ENCODE measurements at regions not wholly inside any gene's neighbourhood (a gene's known extent, or its start where the extent isn't known, plus 50 kb on each side); places are given as distances from the start of the nearest gene placed in this dataset. TPM values are rescaled to one million over a fixed set of nuclear protein-coding genes. Genes with fewer than 3 reads are reported as not detected.

DNA sequence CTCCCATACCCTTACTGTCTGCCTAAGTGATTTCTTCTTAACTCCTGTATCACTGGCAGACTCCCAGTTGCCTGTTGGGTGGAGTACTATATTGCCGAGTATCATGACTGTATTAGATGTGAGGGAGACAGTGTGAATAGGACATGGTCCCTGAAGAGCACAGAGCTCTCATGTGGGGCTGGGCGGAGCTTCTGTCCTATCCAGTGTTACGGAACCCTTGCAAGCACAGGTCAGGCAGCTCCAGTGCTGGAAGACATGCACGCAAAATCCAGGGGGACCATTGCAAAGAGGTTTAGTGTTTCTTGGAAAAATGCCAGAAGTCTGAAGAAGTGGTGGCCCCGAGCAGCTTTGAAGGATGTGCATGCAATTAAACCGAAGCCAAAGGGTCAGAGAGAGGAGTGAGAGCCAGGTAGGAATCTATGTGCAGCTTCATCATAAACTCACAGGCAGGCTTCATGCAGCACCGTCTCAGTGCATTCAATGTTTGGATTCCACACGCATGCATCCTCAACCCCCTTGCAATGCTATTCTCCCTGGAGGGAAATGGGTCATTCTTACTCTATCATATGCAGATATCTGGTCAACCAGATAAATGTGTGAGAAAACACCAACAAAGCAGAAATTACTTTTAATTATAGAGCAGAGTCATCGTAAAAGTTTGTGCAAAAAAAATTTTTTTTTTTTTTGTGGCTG is 49.7 kb upstream of the DHRSX start:
- ATAC-seq, result no peak
- peaks cover 8% of the 10 kb centered on the region for H3K27me3 Mint-ChIP-seq
- TF ChIP-seq, protein P1, sequence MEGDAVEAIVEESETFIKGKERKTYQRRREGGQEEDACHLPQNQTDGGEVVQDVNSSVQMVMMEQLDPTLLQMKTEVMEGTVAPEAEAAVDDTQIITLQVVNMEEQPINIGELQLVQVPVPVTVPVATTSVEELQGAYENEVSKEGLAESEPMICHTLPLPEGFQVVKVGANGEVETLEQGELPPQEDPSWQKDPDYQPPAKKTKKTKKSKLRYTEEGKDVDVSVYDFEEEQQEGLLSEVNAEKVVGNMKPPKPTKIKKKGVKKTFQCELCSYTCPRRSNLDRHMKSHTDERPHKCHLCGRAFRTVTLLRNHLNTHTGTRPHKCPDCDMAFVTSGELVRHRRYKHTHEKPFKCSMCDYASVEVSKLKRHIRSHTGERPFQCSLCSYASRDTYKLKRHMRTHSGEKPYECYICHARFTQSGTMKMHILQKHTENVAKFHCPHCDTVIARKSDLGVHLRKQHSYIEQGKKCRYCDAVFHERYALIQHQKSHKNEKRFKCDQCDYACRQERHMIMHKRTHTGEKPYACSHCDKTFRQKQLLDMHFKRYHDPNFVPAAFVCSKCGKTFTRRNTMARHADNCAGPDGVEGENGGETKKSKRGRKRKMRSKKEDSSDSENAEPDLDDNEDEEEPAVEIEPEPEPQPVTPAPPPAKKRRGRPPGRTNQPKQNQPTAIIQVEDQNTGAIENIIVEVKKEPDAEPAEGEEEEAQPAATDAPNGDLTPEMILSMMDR (IDR thresholded peaks at IDR 0.05), result no peak
- ChIA-PET CTCF (no interaction called here), POLR2A (no interaction called here)
- intact Hi-C loops (cut with micrococcal nuclease), result no loop called here
- no peak for DNase-seq
- H3K9me3 Mint-ChIP-seq, result peaks cover 7% of the 10 kb centered on the region
- H3K4me1 Mint-ChIP-seq (ENCODE audit: low read depth), result no peaks in the 10 kb centered on the region
- no peak overlapping the region for H3K4me3 Mint-ChIP-seq
- no peaks in the 10 kb centered on the region for H3K36me3 Mint-ChIP-seq (ENCODE audit: low read depth)
- no peak overlapping the region for H3K27ac Mint-ChIP-seq

Small RNA genes lying in the stretch of these regions (microRNA-seq; reads per million reads assigned to microRNA genes)
- not detected for gene MIR6089 (ENCODE audit: borderline microRNAs expressed, borderline replicate concordance)

All from activated CD8-positive, alpha-beta T cell treated with anti-CD3 and anti-CD28 coated beads for 36 hours (primary cell).